Renal cortical epithelial cell (primary cell): ENCODE measurements at regions not wholly inside any gene's neighbourhood (a gene's known extent, or its start where the extent isn't known, plus 50 kb on each side); places are given as distances from the start of the nearest gene placed in this dataset.
A peak's percentile ranks its signal among the peaks of the same experiment; 100 is the strongest.
"Not testable (repeated sequence)": the region's sequence is repeated elsewhere in the genome, so short reads cannot be mapped to it uniquely, and the experiment has no call there.

ENCODE experiments used
- DNase-seq: peaks from one replicate; pipeline ENCODE4 v3.0.0-alpha.2; 2011; ENCODE audit warnings: low read depth

DNA sequence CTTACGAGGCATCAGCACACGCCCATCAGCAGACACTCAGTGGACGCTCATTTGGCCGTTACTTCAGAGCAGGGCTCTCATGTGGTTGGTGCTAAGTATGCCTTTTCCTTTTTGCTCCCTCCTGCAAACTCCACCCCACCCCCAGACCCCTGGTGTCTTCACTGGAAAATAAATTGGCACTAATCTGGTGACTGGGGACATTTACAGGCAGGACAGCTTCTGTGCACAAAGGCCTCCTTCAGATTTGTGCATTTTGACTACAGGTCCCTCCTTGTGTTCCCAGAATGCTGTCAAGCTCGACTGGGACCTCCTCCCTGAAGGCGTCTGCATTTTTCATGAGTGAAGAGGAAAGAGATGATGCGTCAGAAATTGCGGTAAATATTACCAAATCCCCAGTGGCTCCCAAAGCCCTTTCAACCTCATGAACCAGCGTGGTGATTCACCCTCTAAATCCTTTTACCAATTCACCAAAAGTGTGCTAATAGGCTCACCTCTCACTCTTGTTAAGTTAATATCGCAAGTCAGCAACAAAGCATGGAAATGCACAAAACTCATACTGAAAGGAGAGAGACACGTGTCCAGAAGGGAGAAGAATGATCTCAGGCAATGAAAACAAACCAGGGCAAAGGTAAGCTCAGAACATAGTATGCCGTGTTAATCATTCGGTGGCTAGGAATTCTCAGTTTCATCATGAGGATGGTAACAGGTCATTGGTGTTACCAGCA lies 119.0 kb downstream of the NKX6-1 start:
- DNase-seq, result peak; percentile 98

DNA sequence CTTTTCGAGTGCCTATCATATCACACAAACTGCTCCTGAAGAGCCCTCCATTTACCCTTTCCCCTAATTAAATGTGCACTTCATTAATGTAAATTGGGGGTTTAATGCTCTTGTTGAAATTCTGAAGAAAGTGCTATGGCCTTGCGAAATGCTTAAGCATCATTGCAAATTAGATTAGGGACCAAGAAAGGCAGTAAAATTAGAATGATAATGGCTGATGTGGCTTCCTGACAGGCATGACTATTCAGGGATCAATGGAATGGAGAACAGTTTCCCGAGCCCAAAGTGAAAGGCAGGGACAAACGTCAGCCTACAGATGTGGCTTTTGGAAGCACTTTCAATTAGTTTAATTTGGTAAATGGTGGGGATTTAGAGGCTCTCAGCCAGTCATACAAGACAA lies 120.1 kb downstream of the NKX6-1 start:
- DNase-seq, result no peak

- DNase-seq, result no peak
Observed at GRCh38 chr4:84378356-84378755, 120.7 kb downstream of the NKX6-1 start.

DNA sequence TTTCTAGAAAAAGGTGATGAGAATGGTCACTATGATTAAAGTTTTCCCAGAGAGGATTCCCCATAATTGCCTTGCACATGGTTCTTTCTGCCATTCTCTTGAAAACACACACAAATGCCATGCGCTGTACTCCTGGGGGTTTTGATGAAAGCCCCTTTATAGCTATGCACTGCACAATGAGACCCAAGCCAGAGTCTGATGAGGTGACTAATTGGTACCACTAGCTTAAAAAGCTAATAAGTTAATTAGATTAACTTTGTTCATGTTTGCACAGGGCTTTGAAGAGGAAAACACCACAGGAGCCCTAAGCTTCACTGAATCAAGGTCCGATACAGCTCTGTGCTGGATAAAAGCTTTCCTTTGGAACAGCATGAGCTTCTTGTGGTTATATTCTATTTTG lies 132.2 kb downstream of the NKX6-1 start:
- DNase-seq, result peak; percentile 24

- DNase-seq, result peak; percentile 85
Observed at GRCh38 chr4:84366161-84366560, 132.9 kb downstream of the NKX6-1 start.

DNA sequence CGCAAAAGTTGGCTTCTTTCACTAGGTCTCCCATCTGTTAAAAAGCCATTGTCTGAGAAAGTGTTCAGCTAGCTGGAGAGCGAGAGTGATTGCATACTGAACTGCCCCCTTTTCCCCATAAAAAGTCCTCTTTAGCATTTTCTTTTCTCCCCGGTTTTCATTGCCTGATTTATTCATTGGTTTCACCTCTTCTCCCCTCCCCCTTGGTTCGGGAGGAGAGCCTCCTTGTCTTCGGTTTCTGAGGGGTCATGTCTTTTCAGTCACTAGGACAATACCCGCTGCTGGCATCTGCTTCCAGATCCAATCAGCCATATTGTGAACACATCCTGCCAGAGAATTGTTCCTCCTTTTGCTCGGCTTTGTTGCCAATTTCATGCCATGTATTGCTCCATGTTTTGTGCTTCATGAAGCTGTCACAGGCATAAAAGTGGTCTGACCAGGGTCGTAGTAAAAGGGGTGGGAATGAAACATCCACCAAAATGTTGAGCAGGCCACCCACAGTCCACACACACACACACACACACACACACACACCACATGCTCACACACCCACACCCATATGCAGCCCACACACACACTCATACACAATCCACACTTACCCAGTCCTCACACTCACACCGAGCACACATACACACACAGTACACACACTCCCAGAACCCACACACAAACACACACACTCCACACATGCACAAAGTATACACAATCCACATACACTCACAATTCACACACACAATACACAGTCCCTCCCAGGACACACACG lies 136.0 kb downstream of the NKX6-1 start:
- DNase-seq, result no peak

DNA sequence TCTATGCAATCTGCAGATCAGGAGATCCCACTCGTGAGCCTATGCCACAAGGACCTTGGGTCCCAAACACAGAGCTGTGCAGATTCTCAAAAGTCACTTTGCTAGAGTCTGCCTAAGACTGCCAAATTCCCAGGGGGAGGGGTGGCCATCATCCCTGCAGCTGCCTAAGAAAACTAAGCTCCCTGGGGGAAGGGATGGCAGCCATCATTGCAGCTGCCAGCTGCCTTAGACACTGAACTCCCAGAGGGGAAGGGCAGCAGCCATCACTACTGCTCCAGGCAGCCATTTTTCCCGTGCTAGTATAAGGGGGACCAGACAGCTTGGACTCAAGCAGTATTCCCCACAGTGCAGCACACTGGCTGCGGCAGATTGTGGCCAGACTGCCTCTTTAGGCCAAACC lies 156.9 kb downstream of the NKX6-1 start:
- no peak for DNase-seq

DNA sequence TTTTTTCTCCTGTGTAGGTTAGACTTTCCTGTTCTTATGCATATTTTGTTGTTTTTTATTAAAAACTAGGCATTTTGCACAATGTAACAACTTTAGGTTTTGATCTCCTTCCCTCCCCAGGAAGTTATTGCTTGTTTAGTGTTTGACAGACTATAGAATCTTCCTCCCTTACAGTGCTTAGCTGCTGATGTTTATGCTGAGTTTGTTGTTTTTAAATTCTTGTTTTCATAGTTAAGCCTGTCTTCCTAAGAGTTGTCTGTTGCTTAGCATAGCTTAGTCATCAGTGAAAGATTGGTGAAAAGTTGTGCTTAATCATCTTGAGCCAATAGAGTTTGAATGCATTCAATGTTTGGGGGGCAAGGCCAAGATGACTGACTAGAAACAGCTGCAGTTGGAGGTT lies 157.5 kb downstream of the NKX6-1 start:
- no peak for DNase-seq

DNA sequence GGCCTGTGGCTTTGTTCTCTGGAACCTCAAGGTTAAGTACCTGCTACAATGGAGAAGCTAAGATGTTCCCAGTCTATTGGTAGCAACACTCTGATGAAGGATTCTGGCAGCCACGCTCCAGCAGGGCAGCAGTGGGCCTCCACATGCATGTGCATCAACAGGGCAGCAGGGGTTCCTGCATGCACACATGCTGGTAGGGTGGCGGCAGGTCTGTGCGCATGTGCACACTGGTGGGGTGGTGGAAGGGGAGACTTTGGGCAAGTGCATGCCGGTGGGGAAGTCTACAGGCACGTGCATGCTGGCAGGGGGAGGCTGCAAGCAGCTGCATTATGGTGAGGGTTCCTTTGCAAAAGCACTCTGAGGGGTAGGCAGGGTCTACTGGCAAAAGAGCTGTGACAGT lies 160.7 kb downstream of the NKX6-1 start:
- no peak for DNase-seq

DNA sequence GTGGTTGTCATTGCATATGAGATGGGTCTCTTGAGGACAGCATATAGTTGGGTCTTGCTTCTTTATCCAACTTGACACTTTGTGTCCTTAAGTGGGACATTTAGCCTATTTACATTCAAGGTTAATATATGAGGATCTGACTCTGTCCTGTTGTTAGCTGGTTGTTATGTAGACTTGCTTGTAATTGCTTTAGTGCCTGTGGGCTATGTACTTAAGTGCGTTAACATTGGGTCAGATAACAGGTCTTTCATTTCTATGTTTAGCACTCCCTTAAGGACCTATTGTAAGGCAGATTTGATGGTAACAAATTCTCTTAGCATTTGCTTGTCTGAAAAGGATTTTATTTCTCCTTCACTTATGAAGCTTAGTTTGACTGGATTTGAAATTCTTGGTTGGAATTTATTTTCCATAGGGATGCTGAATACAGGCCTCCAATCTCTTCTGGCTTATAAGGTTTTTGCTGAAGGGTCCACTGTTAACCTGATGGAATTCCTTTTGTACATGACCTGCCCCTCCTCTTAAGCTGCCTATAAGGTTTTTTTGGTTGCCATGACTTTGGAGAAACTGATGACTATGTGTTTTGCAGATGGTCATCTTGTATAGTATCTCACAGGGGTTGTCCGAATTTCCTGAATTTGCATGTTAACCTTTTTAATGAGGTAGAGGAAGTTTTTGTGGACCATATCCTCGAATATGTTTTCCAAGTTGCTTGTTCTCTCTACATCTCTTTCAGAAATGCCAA lies 162.0 kb downstream of the NKX6-1 start:
- DNase-seq, result no peak

GRCh38 chr4:84327526-84327925 lies 171.6 kb downstream of the NKX6-1 start:
- no peak for DNase-seq

DNA sequence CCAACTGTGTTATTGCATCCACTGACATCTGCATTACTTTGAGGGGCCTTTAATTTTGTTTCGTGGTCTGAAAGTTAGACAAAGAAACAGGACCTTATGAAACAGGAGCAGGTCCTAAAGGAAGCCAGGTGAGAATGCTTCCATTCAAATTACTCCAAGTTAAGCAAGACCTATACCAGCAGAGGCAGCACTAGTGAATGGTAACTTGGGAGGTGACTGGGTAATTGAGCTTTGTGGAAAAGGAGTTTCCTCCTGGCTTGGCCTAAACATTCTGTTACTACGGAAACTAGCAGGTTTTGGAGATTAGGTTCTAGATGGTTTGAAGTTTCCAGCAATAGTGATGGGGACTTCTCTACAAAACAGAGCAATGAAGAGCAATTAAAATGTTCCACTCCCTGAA lies 173.5 kb downstream of the NKX6-1 start:
- no peak for DNase-seq

GRCh38 chr4:84324303-84325245 lies 174.5 kb downstream of the NKX6-1 start:
- DNase-seq, result no peak

DNA sequence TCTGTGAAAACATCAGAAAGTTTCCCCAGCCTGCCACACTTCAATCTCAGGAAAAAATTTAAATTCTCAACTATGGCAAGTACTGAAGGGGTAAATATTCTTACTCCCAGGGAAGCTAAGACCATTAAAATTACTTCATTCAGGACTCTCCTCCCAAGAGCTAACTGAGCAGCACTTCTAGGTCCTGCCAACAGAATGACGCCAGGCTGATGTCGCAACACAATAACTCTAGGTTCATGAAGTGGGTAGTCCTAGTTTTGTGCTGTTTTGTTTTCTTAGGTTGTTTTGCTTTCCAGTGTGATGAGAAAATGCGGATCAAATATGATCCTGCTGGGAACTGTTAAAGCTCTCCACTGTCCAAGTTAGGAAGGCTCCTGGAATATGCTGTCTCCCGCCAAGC lies 180.0 kb downstream of the NKX6-1 start:
- peak; percentile 64 for DNase-seq

- no peak for DNase-seq
Observed at GRCh38 chr4:84317513-84317912, 181.6 kb downstream of the NKX6-1 start.

- no peak for DNase-seq
Observed at GRCh38 chr4:84312426-84313012, 186.6 kb downstream of the NKX6-1 start.

GRCh38 chr4:84309191-84309590 lies 189.9 kb downstream of the NKX6-1 start:
- DNase-seq, result no peak

DNA sequence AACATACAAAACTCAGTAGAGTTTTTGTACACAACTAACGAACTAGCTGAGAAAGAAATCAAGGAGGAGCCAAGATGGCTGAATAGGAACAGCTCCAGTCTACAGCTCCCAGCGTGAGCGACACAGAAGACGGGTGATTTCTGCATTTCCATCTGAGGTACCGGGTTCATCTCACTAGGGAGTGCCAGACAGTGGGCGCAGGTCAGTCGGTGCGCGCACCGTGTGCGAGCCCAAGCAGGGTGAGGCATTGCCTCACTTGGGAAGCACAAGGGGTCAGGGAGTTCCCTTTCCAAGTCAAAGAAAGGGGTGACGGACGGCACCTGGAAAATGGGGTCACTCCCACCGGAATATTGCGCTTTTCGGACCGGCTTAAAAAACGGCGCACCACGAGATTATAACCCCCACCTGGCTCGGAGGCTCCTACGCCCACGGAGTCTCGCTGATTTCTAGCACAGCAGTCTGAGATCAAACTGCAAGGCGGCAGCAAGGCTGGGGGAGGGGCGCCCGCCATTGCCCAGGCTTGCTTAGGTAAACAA lies 200.3 kb downstream of the NKX6-1 start:
- DNase-seq, result not testable (repeated sequence)

GRCh38 chr4:84298023-84298718 lies 200.9 kb downstream of the NKX6-1 start:
- no peak for DNase-seq

GRCh38 chr4:84291969-84292368 lies 207.1 kb downstream of the NKX6-1 start:
- no peak for DNase-seq
